NT2/D1 (cell line): ENCODE measurements at regions not wholly inside any gene's neighbourhood (a gene's known extent, or its start where the extent isn't known, plus 50 kb on each side); places are given as distances from the start of the nearest gene placed in this dataset.

Experiments
- YY1 ChIP-seq: IDR thresholded peaks from 2 replicates; pipeline ENCODE4 v1.6.1; 2011; ENCODE audit not compliant: insufficient read length, insufficient read depth
- ZNF274 ChIP-seq: IDR thresholded peaks from 2 replicates; pipeline ENCODE4 v1.6.1; 2011; ENCODE audit warnings: mild to moderate bottlenecking, low read depth, low read length

DNA sequence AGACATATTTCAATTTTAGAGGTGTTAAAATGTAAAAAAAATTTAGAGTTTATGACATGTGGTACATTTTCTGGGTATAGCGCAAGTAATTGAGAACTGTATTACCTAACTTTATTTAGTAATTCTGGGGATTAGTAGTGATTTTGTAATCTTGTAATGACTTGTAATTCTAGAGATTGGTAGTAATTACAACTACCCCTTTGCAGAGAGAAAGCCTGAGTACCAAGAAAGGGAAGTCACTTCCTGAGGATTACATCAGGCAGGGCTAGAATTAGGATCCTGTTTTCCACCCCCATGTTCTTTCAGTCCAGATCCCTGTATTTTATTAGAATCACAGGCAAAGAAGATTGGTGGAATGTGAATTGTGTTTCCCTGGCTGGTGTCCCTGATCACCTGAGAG, 274.9 kb downstream of the KCNRG start:
- TF ChIP-seq YY1 (no peak), ZNF274 (no peak)
